ENCODE measurements at regions not wholly inside any gene's neighbourhood (a gene's known extent, or its start where the extent isn't known, plus 50 kb on each side); places are given as distances from the start of the nearest gene placed in this dataset.
"Not testable (repeated sequence)": the region's sequence is repeated elsewhere in the genome, so short reads cannot be mapped to it uniquely, and the experiment has no call there.

DNA sequence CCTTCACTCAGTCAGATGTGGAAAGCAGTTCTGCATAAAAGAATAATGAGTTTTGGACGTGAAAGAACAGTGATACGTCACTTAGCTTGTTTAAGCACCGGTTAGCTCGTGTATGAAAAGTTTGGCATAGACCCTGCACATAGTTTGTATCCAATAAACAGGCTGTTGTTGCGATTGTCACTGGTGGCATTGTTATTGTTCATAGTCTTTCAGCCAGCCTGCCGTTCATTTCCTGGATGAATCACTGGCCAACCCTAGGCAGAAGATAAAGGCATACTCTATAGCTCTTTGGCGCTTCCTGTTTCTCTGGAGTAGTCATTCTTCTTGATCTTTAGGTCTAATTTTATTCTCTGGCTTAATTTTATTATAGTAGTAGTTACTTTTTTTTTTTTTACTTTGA is 57.8 kb upstream of the ANKRD30A start:
- Mint-ChIP-seq H3K27me3 (no peaks in the 10 kb centered on the region), H3K36me3 (ENCODE audit: low read depth) (no peaks in the 10 kb centered on the region), H3K4me3 (no peak overlapping the region), H3K27ac (no peak overlapping the region), H3K4me1 (no peaks in the 10 kb centered on the region), H3K9me3 (peaks cover 19% of the 10 kb centered on the region)
- CTCF ChIA-PET = no interaction called here
- ATAC-seq (ENCODE audit: low read depth) = no peak
- TF ChIP-seq, protein P1, sequence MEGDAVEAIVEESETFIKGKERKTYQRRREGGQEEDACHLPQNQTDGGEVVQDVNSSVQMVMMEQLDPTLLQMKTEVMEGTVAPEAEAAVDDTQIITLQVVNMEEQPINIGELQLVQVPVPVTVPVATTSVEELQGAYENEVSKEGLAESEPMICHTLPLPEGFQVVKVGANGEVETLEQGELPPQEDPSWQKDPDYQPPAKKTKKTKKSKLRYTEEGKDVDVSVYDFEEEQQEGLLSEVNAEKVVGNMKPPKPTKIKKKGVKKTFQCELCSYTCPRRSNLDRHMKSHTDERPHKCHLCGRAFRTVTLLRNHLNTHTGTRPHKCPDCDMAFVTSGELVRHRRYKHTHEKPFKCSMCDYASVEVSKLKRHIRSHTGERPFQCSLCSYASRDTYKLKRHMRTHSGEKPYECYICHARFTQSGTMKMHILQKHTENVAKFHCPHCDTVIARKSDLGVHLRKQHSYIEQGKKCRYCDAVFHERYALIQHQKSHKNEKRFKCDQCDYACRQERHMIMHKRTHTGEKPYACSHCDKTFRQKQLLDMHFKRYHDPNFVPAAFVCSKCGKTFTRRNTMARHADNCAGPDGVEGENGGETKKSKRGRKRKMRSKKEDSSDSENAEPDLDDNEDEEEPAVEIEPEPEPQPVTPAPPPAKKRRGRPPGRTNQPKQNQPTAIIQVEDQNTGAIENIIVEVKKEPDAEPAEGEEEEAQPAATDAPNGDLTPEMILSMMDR (IDR thresholded peaks at IDR 0.05) = no peak
- no peak for DNase-seq
- intact Hi-C loops (cut with micrococcal nuclease) = no loop called here
- POLR2A ChIA-PET = no interaction called here

DNA sequence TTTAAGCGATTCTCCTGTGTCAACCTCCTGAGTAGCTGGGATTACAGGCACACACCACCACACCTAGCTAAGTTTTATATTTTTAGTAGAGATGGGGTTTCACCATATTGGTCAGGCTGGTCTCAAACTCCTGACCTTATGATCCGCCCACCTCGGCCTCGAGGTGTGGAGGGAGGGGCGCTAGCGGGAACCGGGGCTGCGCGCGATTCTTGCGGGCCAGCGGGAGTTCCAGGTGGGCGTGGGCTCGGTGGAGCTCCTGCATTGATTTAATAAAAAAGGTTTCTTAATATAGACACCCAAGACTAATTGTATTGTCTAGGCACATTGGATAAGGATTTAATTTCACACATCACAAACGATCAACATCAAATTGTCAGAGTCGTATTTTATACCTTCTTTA is 63.1 kb upstream of the ANKRD30A start:
- H3K36me3 Mint-ChIP-seq (ENCODE audit: low read depth); ATAC-seq (ENCODE audit: low read depth): not testable (repeated sequence)

DNA sequence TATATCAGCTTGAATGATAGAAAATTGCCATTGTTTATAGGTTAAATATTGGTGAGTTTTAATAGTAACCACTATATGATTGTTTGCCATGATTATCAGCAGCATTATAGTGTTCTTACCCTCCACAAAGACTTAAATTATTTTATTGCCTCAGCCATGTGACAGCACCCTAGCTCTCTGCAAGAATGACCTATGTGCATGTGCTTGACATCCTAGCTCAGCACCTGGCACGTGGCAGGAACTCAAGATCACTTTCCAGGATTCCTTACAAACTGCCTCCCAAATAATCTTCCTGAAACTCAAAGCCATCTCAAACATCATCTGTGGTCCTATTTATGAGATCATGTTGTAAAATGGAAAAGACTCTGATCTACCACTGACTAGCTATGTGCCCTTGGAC is 68.1 kb upstream of the ANKRD30A start:
- ATAC-seq (ENCODE audit: low read depth) = no peak

More for the DNA sequence above, 63.1 kb upstream of the ANKRD30A start:
- DNase-seq; POLR2A ChIA-PET; intact Hi-C loops (cut with micrococcal nuclease); H3K4me3 Mint-ChIP-seq; CTCF ChIA-PET; H3K4me1 Mint-ChIP-seq; H3K27ac Mint-ChIP-seq; H3K27me3 Mint-ChIP-seq: not testable (repeated sequence)
- peaks cover 10% of the 10 kb centered on the region for H3K9me3 Mint-ChIP-seq

DNA sequence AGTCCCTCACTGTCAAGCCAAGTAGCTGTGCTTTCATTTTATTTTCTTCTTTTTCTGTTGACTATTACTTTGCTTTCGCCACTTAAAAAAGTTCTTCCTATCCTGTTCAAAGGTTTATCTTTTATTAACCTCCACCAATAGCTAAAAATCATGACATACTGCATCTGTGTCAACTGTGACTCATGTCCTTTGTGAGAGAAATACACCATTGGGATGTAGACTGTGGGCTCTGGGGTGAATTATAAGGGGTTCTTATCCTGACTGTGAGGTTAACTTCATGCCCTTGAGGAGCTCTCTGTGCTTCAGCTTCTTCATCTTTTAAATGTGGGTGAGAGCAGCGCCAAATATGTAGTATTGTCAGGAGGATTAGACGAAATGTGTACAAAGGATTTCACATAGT is 71.9 kb upstream of the ANKRD30A start:
- ATAC-seq (ENCODE audit: low read depth) = no peak
- H3K4me1 Mint-ChIP-seq = no peaks in the 10 kb centered on the region
- TF ChIP-seq, protein P1 (IDR thresholded peaks at IDR 0.05) = no peak
- no peak overlapping the region for H3K4me3 Mint-ChIP-seq
- CTCF ChIA-PET = no interaction called here
- H3K36me3 Mint-ChIP-seq (ENCODE audit: low read depth) = no peaks in the 10 kb centered on the region
- peaks cover 10% of the 10 kb centered on the region for H3K9me3 Mint-ChIP-seq
- H3K27me3 Mint-ChIP-seq = no peaks in the 10 kb centered on the region
- DNase-seq = no peak
- POLR2A ChIA-PET = no interaction called here
- no peak overlapping the region for H3K27ac Mint-ChIP-seq
- intact Hi-C loops (cut with micrococcal nuclease) = no loop called here

More for the DNA sequence above, 68.1 kb upstream of the ANKRD30A start:
- Mint-ChIP-seq H3K27me3 (no peaks in the 10 kb centered on the region), H3K27ac (no peak overlapping the region), H3K36me3 (ENCODE audit: low read depth) (no peaks in the 10 kb centered on the region), H3K9me3 (peaks cover 7% of the 10 kb centered on the region), H3K4me3 (no peak overlapping the region), H3K4me1 (no peaks in the 10 kb centered on the region)
- TF ChIP-seq, protein P1 (IDR thresholded peaks at IDR 0.05) = no peak
- intact Hi-C loops (cut with micrococcal nuclease) = no loop called here
- POLR2A ChIA-PET = no interaction called here
- no peak for DNase-seq
- CTCF ChIA-PET = no interaction called here

DNA sequence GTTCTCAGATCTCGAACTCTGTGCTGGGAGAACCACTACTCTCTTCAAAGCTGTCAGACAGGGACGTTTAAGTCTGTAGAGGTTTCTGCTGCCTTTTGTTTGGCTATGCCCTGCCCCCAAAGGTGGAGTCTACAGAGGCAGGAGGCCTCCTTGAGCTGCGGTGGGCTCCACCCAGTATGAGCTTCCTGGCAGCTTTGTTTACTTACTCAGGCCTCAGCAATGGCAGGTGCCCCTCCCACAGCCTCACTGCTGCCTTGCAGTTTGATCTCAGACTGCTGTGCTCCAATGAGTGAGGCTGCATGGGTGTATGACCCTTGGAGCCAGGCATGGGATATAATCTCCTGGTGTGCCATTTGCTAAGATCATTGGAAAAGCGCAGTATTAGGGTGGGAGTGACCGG is 75.4 kb upstream of the ANKRD30A start:
- H3K9me3 Mint-ChIP-seq = peaks cover 22% of the 10 kb centered on the region
- POLR2A ChIA-PET = not testable (repeated sequence)

DNA sequence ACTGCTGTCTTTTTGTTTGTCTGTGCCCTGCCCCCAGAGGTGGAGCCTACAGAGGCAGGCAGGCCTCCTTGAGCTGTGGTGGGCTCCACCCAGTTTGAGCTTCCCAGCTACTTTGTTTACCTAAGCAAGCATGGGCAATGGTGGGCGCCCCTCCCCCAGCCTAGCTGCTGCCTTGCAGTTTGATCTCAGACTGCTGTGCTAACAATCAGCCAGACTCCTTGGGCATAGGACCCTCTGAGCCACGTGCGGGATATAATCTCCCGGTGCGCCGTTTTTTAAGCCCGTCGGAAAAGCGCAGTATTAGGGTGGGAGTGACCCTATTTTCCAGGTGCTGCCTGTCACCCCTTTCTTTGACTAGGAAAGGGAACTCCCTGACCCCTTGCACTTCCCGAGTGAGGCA is 81.1 kb upstream of the ANKRD30A start:
- CTCF ChIA-PET; H3K27ac Mint-ChIP-seq; ATAC-seq (ENCODE audit: low read depth); H3K36me3 Mint-ChIP-seq (ENCODE audit: low read depth); H3K27me3 Mint-ChIP-seq; H3K4me3 Mint-ChIP-seq; POLR2A ChIA-PET; H3K4me1 Mint-ChIP-seq; DNase-seq; intact Hi-C loops (cut with micrococcal nuclease): not testable (repeated sequence)
- H3K9me3 Mint-ChIP-seq = peaks cover 14% of the 10 kb centered on the region

More for the DNA sequence above, 75.4 kb upstream of the ANKRD30A start:
- ATAC-seq (ENCODE audit: low read depth); H3K27me3 Mint-ChIP-seq; intact Hi-C loops (cut with micrococcal nuclease); H3K27ac Mint-ChIP-seq; H3K4me1 Mint-ChIP-seq; CTCF ChIA-PET; H3K36me3 Mint-ChIP-seq (ENCODE audit: low read depth); H3K4me3 Mint-ChIP-seq; DNase-seq: not testable (repeated sequence)

DNA sequence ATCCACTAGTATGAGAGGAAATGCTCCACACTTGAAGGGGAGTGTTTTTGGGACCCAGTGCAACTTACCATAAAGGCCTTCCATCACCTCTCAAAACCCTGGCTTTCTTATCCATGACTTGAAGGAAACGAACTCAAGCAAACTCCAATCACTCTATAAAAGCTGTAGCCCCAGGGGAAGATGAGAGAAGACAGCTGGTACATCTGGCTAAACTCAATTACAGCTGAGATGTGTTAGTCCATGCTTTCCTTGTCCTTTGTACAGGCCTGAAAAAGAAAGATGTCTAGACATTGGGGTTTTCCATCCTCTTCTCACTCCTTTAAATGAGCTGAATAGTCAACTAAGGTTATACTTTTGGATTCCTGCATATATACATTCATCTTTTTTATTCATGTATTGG is 89.5 kb upstream of the ANKRD30A start:
- CTCF ChIA-PET = no interaction called here

More for the DNA sequence above, 89.5 kb upstream of the ANKRD30A start:
- TF ChIP-seq, protein P1 (IDR thresholded peaks at IDR 0.05) = no peak
- H3K4me1 Mint-ChIP-seq = no peaks in the 10 kb centered on the region
- POLR2A ChIA-PET = no interaction called here
- no peak overlapping the region for H3K27ac Mint-ChIP-seq
- DNase-seq (no peak), ATAC-seq (ENCODE audit: low read depth) (no peak)
- intact Hi-C loops (cut with micrococcal nuclease) = no loop called here
- H3K4me3 Mint-ChIP-seq = no peak overlapping the region
- no peaks in the 10 kb centered on the region for H3K27me3 Mint-ChIP-seq
- no peaks in the 10 kb centered on the region for H3K36me3 Mint-ChIP-seq (ENCODE audit: low read depth)
- peaks cover 6% of the 10 kb centered on the region for H3K9me3 Mint-ChIP-seq
